ENCODE measurements at regions not wholly inside any gene's neighbourhood (a gene's known extent, or its start where the extent isn't known, plus 50 kb on each side); places are given as distances from the start of the nearest gene placed in this dataset.

GRCh38 chr15:87450314-87450713 lies 806.2 kb downstream of the NTRK3 start:
- no peak for DNase-seq

DNA sequence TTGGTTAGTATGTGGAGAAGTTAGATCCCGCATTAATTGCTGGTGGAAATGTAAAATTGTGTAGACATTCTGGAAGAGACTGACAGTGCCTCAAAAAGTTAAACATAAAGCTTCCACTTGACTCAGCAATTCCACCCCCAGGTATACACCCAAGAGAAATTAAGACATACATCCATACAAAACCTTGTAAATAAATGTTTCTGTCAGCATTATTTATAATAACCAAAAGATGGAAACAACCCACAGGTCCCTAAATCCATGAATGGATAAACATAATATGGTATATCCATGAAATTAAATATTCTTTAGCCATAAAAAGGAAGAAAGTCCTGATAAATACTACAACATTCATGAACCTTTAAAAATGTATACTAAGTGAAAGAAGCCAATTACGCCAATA lies 817.4 kb downstream of the NTRK3 start:
- no peak for DNase-seq

DNA sequence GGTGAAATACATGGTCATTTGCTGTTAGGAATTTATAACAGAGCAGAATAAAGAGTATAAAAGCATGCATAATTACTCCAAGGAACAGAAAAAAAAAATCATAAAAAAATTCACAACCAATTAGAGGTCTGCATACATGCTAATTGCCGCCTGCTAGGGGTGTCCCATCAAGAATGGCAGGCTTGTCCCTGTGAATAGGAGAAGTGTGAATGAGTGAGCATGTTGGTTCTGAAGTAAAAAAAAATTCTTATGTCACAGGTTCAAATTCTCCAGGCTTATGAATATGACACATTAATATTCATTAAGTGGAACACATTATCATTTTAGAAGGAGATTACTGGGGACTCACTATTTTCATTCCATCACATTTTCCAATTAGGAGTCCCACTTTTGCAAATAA lies 822.7 kb downstream of the NTRK3 start:
- DNase-seq = no peak

DNA sequence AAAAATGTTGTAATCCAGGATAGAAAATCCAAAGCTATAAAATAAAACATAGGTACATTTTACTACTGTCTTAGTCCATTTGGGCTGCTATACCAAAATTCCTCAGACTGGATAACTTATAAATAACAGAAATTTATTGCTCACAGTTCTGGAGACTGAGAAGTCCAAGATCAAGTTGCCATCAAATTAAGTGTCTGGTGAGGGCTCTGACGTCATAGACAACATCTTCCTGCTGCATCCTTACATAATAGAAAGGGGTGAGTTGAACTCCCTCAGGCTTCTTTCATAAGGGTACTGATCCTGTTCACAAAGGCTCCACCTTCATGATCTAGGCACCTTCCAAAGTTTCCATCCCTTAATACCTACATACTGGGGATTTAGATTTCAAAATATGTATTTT lies 826.8 kb downstream of the NTRK3 start:
- DNase-seq = no peak

DNA sequence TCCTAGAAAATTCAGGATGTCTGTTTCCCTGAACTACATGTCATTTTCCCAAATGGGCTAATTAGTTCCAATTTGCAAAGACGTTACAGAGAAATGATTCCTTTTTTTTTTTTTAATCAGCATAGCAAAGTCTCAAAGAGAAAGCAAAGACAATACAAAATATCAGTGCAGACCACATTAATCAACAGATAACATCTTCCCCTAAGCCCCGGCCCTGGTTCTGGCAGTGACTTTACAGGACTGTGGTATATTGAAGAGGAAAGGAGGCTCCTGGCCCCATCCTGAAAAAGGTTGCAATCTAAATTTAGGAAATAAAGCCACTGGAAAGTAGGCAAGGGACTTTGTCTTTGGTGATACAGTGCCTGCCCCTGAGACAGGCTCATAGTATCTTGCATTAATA lies 836.5 kb downstream of the NTRK3 start:
- DNase-seq = no peak

DNA sequence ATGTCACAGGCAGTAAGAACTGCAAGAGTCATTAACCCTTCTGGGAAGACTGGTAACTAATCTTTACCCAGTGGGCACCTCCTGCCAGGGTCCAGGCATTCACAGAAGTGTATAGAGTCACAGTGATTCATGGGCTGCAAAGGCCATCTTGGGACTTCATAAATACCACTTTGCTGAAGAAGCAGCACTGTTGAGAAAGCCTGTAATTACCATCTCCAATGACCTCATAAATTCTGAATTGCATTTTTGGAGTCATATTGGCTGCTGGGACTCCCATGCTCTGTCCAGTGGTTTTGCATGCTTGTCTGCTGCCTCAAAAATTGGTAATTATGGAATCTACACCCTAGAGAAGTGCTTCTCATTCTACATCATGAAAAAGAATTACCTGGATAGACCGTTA lies 837.2 kb downstream of the NTRK3 start:
- no peak for DNase-seq

DNA sequence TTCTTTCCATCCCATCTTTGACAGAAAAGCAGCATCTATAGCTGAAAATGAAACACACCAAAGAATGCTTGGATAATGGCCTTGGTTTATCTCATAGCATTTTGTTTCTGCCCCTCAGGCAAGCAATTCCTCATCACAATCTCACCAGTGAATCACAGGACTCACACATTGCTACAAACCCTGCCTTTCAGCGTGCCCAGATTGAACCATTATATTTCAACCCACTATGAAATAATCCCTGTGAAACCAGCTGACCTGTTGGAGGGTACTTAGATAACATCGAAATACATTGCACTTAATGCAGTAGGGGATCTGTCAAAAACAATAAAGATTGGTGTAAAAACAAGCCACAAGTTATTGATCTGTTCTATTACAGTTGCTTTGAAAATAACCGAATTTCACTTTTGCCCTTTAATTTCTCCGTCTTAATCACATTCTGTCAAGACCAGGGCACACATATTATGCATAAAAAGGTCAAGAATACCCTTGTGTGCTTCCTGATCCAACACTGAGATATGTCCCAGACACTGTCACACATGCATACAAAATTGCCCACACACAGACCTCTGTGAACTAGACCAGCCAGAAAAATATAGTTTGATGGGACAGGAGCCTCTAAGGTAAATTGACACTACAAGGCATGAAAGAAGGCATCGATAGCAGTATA lies 839.8 kb downstream of the NTRK3 start:
- DNase-seq = no peak

DNA sequence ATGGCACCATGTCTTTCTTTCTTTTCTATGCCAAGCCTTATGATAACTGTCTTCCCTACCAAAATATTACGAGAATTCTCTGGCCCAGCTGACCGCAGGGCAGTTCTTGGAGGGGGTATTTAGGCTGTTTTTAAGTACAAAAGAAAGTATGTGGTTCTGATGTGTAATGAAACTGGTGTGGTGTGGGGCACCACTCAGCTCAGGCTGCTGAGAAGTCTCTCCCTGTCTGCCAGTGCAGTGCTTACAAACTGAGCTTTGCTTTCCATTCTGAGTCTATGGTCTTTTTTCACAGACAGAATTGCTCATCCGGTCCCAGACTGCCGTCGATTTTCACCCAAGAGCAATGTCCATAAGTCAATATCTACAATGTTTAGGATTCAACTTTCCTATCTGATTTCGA lies 847.6 kb downstream of the NTRK3 start:
- no peak for DNase-seq

- no peak for DNase-seq
These were observed 852.6 kb downstream of the NTRK3 start for GRCh38 chr15:87403973-87404372.

- no peak for DNase-seq
These were observed 854.6 kb downstream of the NTRK3 start for GRCh38 chr15:87401973-87402372.

- no peak for DNase-seq
These were observed 861.9 kb downstream of the NTRK3 start for GRCh38 chr15:87394676-87395075.

GRCh38 chr15:87387766-87388165 lies 868.8 kb downstream of the NTRK3 start:
- no peak for DNase-seq

GRCh38 chr15:87374339-87374738 lies 882.2 kb downstream of the NTRK3 start:
- DNase-seq = no peak

DNA sequence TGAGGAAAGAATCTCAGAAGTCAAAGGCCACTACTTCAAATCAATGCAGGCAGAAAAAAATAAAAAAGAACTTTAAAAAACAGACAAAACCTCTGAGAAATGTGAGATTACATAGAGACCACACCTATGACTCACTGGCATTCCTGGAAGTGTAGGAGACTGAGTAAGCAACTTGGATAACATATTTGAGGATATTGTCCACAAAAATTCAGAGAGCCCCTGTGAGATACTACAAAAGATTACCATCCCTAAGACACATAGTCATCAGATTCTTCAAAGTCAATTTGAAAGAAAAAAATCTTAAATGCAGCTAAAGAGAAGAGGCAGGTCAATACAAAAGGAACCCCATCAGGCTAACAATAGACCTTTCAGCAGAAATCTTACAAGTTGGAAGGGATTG lies 887.3 kb downstream of the NTRK3 start:
- no peak for DNase-seq

GRCh38 chr15:87368511-87368910 lies 888.0 kb downstream of the NTRK3 start:
- DNase-seq = no peak

GRCh38 chr15:87365186-87365585 lies 891.4 kb downstream of the NTRK3 start:
- no peak for DNase-seq

GRCh38 chr15:87362531-87362930 lies 894.0 kb downstream of the NTRK3 start:
- no peak for DNase-seq

- no peak for DNase-seq
These were observed 898.8 kb downstream of the NTRK3 start for GRCh38 chr15:87357637-87358313.

DNA sequence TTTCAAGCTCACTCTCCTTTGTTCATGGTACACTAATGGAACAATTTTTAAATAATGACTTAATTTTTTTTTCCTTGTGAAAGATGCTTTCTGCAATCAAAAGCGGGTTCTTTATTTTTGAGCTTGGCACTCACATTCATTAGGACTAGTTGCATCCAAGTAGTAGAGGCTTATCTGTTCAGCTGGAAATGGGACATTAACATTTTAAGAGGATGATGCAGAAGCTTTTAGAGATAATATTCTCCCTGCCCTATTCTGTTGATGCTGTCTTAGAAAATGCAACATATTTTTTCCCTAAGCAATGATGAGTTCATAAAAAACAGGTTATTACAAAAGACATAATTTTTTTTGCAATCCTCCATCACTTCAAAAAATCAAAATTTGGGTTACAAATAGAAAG lies 900.6 kb downstream of the NTRK3 start:
- DNase-seq = peak; percentile 88

- DNase-seq = peak; percentile 53
These were observed 901.7 kb downstream of the NTRK3 start for GRCh38 chr15:87354661-87355410.

GRCh38 chr15:87349181-87349580 lies 907.4 kb downstream of the NTRK3 start:
- DNase-seq = no peak

DNA sequence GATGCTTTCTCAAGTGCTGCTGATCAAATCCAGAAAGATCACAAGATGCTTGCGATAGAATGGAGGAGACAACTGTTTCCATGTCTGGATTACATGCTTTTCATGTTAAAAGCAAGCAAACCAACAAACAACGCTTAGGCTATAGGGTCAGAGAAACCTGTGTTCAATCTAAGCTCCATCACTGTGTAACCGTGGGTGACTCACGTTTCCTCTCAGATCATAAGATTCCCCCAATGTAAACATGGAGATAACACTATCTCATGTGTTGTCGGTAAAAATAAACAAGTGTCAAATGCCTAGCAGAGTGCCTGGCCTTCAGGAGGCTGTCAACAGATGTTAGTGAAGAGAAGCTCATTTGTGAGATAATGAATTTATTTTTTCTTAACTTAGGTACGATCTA lies 907.8 kb downstream of the NTRK3 start:
- no peak for DNase-seq

GRCh38 chr15:87347806-87348515 lies 908.6 kb downstream of the NTRK3 start:
- DNase-seq = no peak

- no peak for DNase-seq
These were observed 910.6 kb downstream of the NTRK3 start for GRCh38 chr15:87345961-87346360.
